Effector CD4-positive, alpha-beta T cell (primary cell): ENCODE measurements at regions not wholly inside any gene's neighbourhood (a gene's known extent, or its start where the extent isn't known, plus 50 kb on each side); places are given as distances from the start of the nearest gene placed in this dataset.

Source experiments
- DNase-seq: peaks from one replicate; pipeline ENCODE4 v3.0.0-alpha.2; 2020

DNA sequence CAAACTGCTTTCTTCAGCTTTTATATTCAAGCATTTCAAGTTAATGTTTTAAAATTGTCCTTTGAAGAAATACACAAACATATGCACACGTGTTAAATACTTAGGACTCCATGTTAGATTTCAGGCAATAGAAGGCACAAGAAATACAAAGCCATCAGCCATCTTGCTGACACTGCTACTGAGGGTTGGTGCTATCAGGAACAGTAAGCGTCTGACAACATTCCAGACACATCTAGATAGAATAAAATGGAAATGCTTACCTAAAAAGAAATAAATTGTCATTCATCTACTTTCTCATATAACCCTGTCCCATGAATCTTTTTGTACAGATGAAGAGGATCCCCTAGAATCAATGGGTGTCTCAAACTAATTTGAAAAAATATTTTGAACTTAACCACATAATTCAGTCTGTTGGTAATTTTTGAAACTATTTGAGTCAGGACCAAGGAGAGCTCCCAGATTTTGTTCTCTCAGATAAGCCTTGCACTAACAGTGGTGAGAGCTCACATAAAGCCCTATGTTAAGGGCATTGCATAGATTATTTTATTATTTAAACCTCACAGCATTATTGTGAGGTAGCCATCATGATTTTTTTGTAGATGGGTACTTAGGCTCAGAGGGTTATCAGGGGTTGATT lies 631.1 kb upstream of the POU3F2 start:
- DNase-seq, result no peak

GRCh38 chr6:98212468-98212867 lies 621.9 kb upstream of the POU3F2 start:
- DNase-seq, result no peak

DNA sequence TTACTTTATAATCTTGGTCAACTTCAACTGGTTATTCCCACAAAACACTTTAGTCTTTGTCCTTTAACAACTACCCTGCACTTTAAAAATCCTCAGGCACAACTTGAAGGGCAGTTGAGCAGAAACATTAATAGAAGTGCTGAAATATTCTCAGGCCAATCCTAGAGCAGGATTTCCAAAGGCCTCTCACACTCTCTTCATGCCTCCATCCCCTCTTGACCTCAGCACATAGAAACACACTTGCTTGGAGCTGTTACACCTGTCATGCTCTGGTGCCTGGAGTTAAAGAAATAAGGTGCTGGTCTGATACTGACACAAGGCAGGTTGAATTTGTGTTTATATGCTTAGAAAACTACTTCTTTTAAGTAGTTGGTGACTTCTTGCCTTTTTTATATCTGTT lies 618.8 kb upstream of the POU3F2 start:
- no peak for DNase-seq

DNA sequence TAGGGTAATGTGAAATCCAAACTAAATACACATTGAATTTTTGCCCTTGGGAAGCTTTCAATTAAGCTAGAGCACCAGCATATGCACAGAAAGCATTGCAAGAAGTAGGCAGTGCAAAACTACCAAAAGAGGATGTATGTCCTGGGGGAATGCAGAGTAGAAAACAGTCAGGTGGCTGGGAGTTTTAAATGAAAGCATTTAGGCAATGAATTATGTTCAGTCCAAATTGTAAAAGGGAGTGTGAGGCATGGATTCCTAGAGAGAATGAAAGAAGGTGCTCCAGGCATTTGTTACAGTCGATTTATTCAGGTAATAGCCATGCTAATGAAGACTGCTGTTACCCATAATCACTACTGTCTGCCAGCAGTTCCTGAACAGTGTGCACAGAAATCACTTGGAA lies 604.1 kb upstream of the POU3F2 start:
- DNase-seq, result no peak

DNA sequence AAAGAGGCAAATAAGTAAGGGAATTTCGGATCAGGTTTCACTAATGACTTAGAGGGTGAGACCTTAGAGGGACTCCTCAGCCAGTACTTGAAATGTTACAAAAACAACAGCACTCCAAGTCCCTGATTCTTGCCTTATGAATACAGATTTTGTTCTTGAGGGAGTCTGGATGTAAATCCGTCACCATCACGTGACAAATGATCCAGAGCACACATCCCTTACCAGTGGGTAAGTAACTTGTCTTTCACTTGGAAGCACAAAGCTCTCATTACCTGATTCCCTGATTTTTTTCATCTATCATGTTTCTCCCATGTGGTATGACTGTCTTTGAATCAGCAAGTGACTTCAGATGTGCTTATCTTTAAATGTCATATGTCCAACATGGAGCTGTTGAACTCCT lies 595.3 kb upstream of the POU3F2 start:
- DNase-seq, result no peak

GRCh38 chr6:98241630-98242029 lies 592.7 kb upstream of the POU3F2 start:
- no peak for DNase-seq

- DNase-seq, result no peak
Observed at GRCh38 chr6:98254624-98255023, 579.8 kb upstream of the POU3F2 start.

GRCh38 chr6:98260382-98260781 lies 574.0 kb upstream of the POU3F2 start:
- no peak for DNase-seq

DNA sequence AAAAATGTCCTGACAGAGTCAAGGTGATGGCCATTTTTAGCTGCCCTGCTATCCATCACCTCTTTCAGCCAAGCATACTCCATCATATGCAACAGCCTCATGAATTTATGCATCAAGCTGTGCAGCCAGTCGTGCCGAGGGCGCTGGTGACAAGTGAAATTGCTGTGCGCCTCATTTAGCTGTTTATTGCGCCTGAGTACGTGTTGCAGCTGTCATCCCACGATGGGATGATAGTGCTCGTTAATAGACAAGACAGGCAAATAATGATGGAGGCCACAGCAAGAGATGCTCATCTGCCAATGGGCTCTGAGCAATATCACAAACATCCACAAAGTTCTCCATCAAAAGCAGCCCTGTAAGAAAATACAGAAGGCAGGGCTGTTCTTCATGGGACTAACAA lies 562.3 kb upstream of the POU3F2 start:
- DNase-seq, result no peak

DNA sequence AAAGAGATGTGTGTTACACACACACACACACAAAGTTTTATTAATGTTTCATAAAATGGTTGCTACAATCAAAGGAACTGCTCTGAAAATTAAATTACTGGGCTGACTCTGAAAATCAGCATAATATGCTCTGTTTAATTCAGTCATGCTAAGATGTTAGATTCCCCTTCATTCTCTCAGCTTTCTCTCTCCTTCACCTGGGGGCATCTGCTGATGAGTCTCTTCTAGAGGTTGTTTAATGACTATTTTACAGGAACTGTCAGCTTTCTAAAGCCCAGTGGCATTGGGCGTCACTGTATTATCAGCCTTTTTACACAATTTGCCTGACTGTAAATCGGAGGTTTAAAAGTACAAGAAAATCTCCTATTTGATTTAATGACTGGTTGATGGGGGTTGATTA lies 559.7 kb upstream of the POU3F2 start:
- no peak for DNase-seq

DNA sequence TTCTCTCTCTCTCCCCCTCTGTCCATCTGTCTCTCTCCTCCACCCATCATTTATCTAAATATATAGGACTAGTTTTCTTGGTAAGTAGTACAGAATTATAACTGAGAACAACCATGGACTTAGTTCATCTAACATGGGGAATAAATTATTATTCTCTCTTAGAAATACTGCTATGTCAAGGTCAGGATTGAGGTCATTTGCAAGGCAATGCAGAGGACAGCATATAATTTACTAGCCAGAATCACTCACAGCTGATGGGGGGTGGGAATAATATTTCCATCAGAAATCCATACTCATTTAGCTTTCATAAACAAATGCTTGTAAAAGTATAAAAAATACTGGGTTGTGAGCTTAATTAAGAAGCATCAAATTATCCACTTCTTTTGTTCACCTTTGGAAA lies 553.9 kb upstream of the POU3F2 start:
- DNase-seq, result no peak

DNA sequence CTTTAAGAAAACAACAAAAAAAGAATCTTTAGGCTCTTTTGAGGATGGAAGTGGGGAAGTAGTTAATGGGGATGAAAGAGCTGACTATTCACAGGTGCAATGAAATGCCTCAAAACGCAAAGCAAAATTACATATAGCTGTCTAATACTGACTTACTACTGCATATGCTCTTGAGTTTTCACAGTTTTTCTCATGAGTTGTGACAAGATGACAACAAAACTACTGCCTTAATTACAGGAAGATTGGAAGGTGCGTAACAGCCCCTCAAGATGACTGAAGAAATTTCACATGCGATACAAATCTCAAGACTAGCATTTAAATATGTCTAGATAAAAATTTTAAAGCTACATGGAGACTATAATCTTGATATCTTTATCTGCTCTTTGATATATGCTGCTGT lies 547.8 kb upstream of the POU3F2 start:
- DNase-seq, result no peak

DNA sequence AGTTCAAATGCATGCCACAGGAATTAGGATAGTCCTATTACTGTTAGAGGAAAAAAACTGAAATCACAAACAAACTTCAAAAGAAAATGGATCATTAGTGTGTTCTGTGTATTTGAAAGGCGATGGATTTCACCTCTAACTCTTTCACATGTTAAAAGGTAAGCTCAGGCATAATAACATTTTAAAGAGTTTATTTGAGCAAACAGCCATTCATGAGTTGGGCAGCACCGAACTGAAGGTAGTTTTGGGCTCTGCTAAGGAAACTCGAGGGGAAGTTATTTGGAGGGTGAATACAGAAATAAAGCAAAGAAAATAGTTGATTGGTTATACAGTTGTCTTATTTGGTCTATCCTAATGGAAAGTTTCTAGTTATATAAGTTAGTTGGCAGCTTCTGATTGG lies 546.5 kb upstream of the POU3F2 start:
- no peak for DNase-seq

GRCh38 chr6:98292810-98293209 lies 541.6 kb upstream of the POU3F2 start:
- DNase-seq, result no peak

GRCh38 chr6:98295515-98296175 lies 538.7 kb upstream of the POU3F2 start:
- DNase-seq, result no peak

- no peak for DNase-seq
Observed at GRCh38 chr6:98308564-98308963, 525.8 kb upstream of the POU3F2 start.

DNA sequence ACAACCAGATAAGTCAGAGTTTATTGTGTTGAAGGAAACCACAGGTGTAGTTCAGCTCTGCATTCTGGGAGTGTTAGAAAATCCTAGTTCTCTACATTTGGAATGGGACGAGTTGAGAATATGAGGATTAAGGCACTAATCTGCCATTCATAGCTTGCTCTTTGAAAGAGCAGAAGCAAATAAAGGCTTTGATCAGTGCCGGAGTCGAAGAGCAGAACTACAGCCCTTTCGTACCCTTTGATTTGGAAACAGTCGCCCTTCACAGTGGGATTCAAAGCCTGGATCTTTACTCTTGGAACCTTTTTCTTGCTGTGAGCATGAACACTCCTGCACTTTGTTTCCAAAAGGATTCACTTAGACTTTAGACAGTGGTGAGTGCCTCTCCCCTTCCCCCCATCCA lies 523.9 kb upstream of the POU3F2 start:
- DNase-seq, result no peak

DNA sequence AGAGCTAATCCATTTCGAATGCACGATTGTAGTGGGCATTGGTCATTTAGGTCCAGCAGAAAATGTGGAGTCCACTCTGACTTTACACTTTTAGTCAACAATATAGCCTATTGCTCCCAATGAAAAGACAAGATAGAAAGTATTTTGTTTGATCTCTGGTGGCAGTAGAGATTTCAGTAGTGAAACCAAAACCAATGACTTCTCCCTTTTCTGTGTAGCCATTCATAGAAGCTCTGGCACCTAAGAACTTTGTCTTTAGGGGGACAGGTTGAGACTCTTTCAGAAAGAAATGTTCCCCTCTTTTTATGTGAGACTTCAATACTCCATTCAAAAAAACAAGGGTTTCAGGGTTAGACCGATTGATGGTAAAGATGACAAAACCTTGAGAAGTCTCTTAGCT lies 510.8 kb upstream of the POU3F2 start:
- no peak for DNase-seq

- no peak for DNase-seq
Observed at GRCh38 chr6:98324446-98324845, 509.9 kb upstream of the POU3F2 start.

DNA sequence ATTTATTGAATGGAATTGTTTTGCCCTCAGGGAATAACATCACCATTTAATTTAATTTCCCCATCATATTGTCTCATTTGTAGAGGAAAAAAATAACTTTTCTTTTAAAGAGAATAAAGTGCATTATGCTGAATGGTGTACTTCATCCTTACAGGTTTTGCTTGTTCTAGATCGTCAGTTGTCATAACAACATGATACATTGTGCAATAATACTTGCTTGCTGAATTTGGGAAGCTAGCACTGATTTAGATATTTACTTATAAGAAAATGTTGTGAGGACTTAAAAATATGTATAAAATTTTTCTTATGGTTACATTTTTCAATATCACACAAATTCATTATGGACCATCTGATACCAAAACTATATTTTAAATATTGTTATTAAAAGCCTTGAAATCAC lies 509.0 kb upstream of the POU3F2 start:
- DNase-seq, result no peak

DNA sequence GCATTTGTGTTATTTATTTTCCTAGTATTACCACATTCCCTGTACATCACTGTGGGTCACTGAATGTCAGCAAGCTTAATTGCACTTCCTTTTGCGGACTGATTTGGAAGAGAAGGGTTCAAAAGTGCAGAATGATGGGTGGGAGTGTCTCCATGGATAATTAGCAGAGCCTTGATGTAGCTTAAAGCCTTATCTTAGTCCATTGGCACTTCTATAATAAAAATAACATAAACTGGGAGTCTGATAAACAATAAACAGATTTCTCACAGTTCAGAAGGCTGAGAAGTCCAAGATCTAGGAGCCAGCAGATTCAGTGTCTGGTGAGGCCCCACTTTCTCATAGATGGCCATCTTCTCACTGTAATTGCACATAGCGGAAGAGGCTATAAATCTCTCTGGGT lies 501.1 kb upstream of the POU3F2 start:
- DNase-seq, result no peak

DNA sequence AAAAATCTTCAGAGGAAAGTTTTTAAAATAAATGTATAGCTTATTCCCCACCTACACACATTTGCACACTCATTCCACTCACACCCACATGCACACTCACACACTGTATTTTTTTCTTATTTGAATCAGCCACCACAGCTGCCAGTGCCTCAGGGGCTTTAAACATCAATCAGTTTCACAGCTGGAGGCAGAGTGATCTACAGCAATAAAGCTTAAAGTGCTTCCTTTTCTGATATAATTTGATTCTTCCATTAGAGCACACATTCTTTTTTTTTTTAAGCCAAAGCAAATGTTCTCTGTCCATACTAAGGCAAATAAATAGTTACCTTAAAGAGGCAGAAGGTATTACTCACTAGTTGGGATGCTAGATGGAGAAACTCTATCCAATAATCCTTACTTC lies 498.8 kb upstream of the POU3F2 start:
- no peak for DNase-seq

GRCh38 chr6:98339506-98339905 lies 494.9 kb upstream of the POU3F2 start:
- no peak for DNase-seq

GRCh38 chr6:98343004-98343403 lies 491.4 kb upstream of the POU3F2 start:
- no peak for DNase-seq

- no peak for DNase-seq
Observed at GRCh38 chr6:98343797-98344196, 490.6 kb upstream of the POU3F2 start.
